Skin epidermis (tissue), 12 donors: ENCODE measurements at regions not wholly inside any gene's neighbourhood (a gene's known extent, or its start where the extent isn't known, plus 50 kb on each side); places are given as distances from the start of the nearest gene placed in this dataset.

Experiments used
- H3K27ac ChIP-seq, 21 experiments: fragments of 200-600 bp; sonication (generic) in 11 of 21; one replicate each; pipeline ENCODE4 v1.5.0; 2020; ENCODE audit warnings: mild to moderate bottlenecking in 3 of 21, inconsistent platforms in 2 of 21, moderate library complexity in 2 of 21
- H3K4me3 ChIP-seq, 7 experiments: fragments of 200-600 bp; sonication (generic) in 2 of 7; one replicate each; pipeline ENCODE4 v1.5.0; 2020; ENCODE audit warnings: inconsistent platforms in 2 of 7, mild to moderate bottlenecking in 2 of 7, moderate library complexity in 1 of 7

- no peak overlapping the region for H3K4me3 ChIP-seq
Measured at GRCh38 chr11:69362315-69362714, 68.4 kb downstream of the MYEOV start.

GRCh38 chr11:69364921-69365320 is 71.0 kb downstream of the MYEOV start:
- Histone ChIP-seq H3K4me3 (no peak overlapping the region), H3K27ac (no peak overlapping the region)

More at GRCh38 chr11:69362315-69362714, 68.4 kb downstream of the MYEOV start:
- H3K27ac ChIP-seq = no peak overlapping the region

- H3K4me3 ChIP-seq = no peak overlapping the region
- no peak overlapping the region for H3K27ac ChIP-seq
Measured at GRCh38 chr11:69365558-69365957, 71.6 kb downstream of the MYEOV start.

GRCh38 chr11:69366591-69366990 is 72.6 kb downstream of the MYEOV start:
- Histone ChIP-seq H3K27ac (no peak overlapping the region), H3K4me3 (no peak overlapping the region)

- Histone ChIP-seq H3K27ac (no peak overlapping the region), H3K4me3 (no peak overlapping the region)
Measured at GRCh38 chr11:69367211-69367964, 73.4 kb downstream of the MYEOV start.

GRCh38 chr11:69368119-69368880 is 74.3 kb downstream of the MYEOV start:
- Histone ChIP-seq H3K4me3 (no peak overlapping the region), H3K27ac (no peak overlapping the region)

- H3K27ac ChIP-seq = no peak overlapping the region
Measured at GRCh38 chr11:69369210-69369825, 75.4 kb downstream of the MYEOV start.

GRCh38 chr11:69369945-69370344 is 76.0 kb downstream of the MYEOV start:
- no peak overlapping the region for H3K4me3 ChIP-seq

More at GRCh38 chr11:69369210-69369825, 75.4 kb downstream of the MYEOV start:
- H3K4me3 ChIP-seq = no peak overlapping the region

GRCh38 chr11:69370984-69371709 is 77.2 kb downstream of the MYEOV start:
- Histone ChIP-seq H3K4me3 (no peak overlapping the region), H3K27ac (no peak overlapping the region)

More at GRCh38 chr11:69369945-69370344, 76.0 kb downstream of the MYEOV start:
- no peak overlapping the region for H3K27ac ChIP-seq

- H3K4me3 ChIP-seq = no peak overlapping the region
- H3K27ac ChIP-seq = no peak overlapping the region
Measured at GRCh38 chr11:69371731-69372588, 78.0 kb downstream of the MYEOV start.

GRCh38 chr11:69372589-69373250 is 78.8 kb downstream of the MYEOV start:
- Histone ChIP-seq H3K27ac (no peak overlapping the region), H3K4me3 (no peak overlapping the region)

GRCh38 chr11:69373251-69373635 is 79.3 kb downstream of the MYEOV start:
- Histone ChIP-seq H3K4me3 (no peak overlapping the region), H3K27ac (no peak overlapping the region)

- Histone ChIP-seq H3K27ac (peak overlapping the region in 3 of 21 experiments; percentile 9 to 41 (median 13)), H3K4me3 (no peak overlapping the region)
Measured at GRCh38 chr11:69374110-69374945, 80.4 kb downstream of the MYEOV start.

GRCh38 chr11:69374946-69375310 is 81.0 kb downstream of the MYEOV start:
- Histone ChIP-seq H3K4me3 (no peak overlapping the region), H3K27ac (peak overlapping the region in 2 of 21 experiments; percentile 26 to 76)

- Histone ChIP-seq H3K4me3 (no peak overlapping the region), H3K27ac (peak overlapping the region in 6 of 21 experiments; percentile 19 to 76 (median 27))
Measured at GRCh38 chr11:69375316-69376154, 81.6 kb downstream of the MYEOV start.

GRCh38 chr11:69376155-69377028 is 82.4 kb downstream of the MYEOV start:
- peak overlapping the region in 1 of 7 experiments; percentile 11 for H3K4me3 ChIP-seq

More at GRCh38 chr11:69376155-69377028, 82.4 kb downstream of the MYEOV start:
- peak overlapping the region in 15 of 21 experiments; percentile 18 to 80 (median 55) for H3K27ac ChIP-seq
